Erythroblast (primary cell): ENCODE measurements at regions not wholly inside any gene's neighbourhood (a gene's known extent, or its start where the extent isn't known, plus 50 kb on each side); places are given as distances from the start of the nearest gene placed in this dataset.
"Not testable (repeated sequence)": the region's sequence is repeated elsewhere in the genome, so short reads cannot be mapped to it uniquely, and the experiment has no call there.

Experiments used
- DNase-seq, 2 experiments: peaks; one replicate each; lab custom pipeline; 2025; lab: John Stamatoyannopoulos, UW
- GATA1 ChIP-seq: IDR thresholded peaks from 2 replicates; pipeline ENCODE4 v1.6.1; 2011; ENCODE audit warnings: low read depth, mild to moderate bottlenecking, control low read depth, low read length, moderate library complexity
- POLR2A ChIP-seq: IDR thresholded peaks from 2 replicates; pipeline ENCODE4 v1.6.1; 2011; ENCODE audit warnings: mild to moderate bottlenecking, low read length

GRCh38 chr15:55074431-55074830 is 122.3 kb downstream of the RSL24D1 start:
- no peak for DNase-seq
- no peak for TF ChIP-seq POLR2A
- TF ChIP-seq GATA1, result no peak

GRCh38 chr15:55063970-55064369 is 132.8 kb downstream of the RSL24D1 start:
- not testable (repeated sequence) for DNase-seq

GRCh38 chr15:55060836-55061235 is 135.9 kb downstream of the RSL24D1 start:
- TF ChIP-seq GATA1 (no peak), POLR2A (no peak)
- DNase-seq, result no peak

GRCh38 chr15:55056500-55056899 is 140.2 kb downstream of the RSL24D1 start:
- TF ChIP-seq POLR2A (no peak), GATA1 (no peak)
- no peak for DNase-seq

- TF ChIP-seq POLR2A (no peak), GATA1 (no peak)
- DNase-seq, result no peak
These were observed 152.6 kb downstream of the RSL24D1 start for GRCh38 chr15:55044162-55044561.

GRCh38 chr15:55037071-55037470 is 159.7 kb downstream of the RSL24D1 start:
- DNase-seq, result no peak

GRCh38 chr15:55035749-55036148 is 161.0 kb downstream of the RSL24D1 start:
- TF ChIP-seq GATA1, result no peak
- no peak for TF ChIP-seq POLR2A

More at GRCh38 chr15:55037071-55037470, 159.7 kb downstream of the RSL24D1 start:
- TF ChIP-seq GATA1 (no peak), POLR2A (no peak)

GRCh38 chr15:55033574-55033973 is 163.2 kb downstream of the RSL24D1 start:
- TF ChIP-seq POLR2A (no peak), GATA1 (no peak)

More at GRCh38 chr15:55035749-55036148, 161.0 kb downstream of the RSL24D1 start:
- no peak for DNase-seq

GRCh38 chr15:55031727-55032126 is 165.0 kb downstream of the RSL24D1 start:
- DNase-seq, result no peak
- TF ChIP-seq POLR2A, result no peak
- no peak for TF ChIP-seq GATA1

More at GRCh38 chr15:55033574-55033973, 163.2 kb downstream of the RSL24D1 start:
- DNase-seq, result no peak

- TF ChIP-seq POLR2A (no peak), GATA1 (no peak)
- no peak for DNase-seq
These were observed 170.4 kb downstream of the RSL24D1 start for GRCh38 chr15:55026381-55026780.

GRCh38 chr15:55017635-55018034 is 179.1 kb downstream of the RSL24D1 start:
- no peak for DNase-seq
- no peak for TF ChIP-seq POLR2A
- no peak for TF ChIP-seq GATA1

GRCh38 chr15:55016225-55016624 is 180.5 kb downstream of the RSL24D1 start:
- TF ChIP-seq POLR2A, result no peak
- no peak for TF ChIP-seq GATA1
- no peak for DNase-seq

- DNase-seq, result no peak
- TF ChIP-seq GATA1, result no peak
- TF ChIP-seq POLR2A, result no peak
These were observed 181.7 kb downstream of the RSL24D1 start for GRCh38 chr15:55015093-55015445.

- DNase-seq, result no peak
- TF ChIP-seq GATA1 (no peak), POLR2A (no peak)
These were observed 182.2 kb downstream of the RSL24D1 start for GRCh38 chr15:55014391-55015092.

GRCh38 chr15:55008421-55008820 is 188.3 kb downstream of the RSL24D1 start:
- TF ChIP-seq POLR2A, result no peak
- TF ChIP-seq GATA1, result no peak
- DNase-seq, result no peak

GRCh38 chr15:55007561-55007960 is 189.2 kb downstream of the RSL24D1 start:
- no peak for DNase-seq

More at GRCh38 chr15:55007561-55007960, 189.2 kb downstream of the RSL24D1 start:
- TF ChIP-seq GATA1 (no peak), POLR2A (no peak)
